Upper lobe of left lung (tissue), 6 donors: ENCODE measurements at regions not wholly inside any gene's neighbourhood (a gene's known extent, or its start where the extent isn't known, plus 50 kb on each side); places are given as distances from the start of the nearest gene placed in this dataset.

Source experiments
- ATAC-seq, 2 donors: fragments of 200-7000 bp; cut with Tn5 transposase; one replicate each; pipeline ENCODE4 v1.9.1; 2022; ENCODE audit warnings: mild to moderate bottlenecking in 2 of 2, moderate library complexity in 2 of 2; ENCODE audit not compliant: low FRiP score in 2 of 2
- DNase-seq, 2 donors: peaks; one replicate each; pipeline ENCODE4 v3.0.0-alpha.2; 2019 to 2020
- H3K27ac ChIP-seq, 4 donors: fragments of 200-600 bp; sonication (generic); one replicate each; pipeline ENCODE4 v1.5.1; 2016 to 2019
- H3K27me3 ChIP-seq, 4 donors: fragments of 200-600 bp; sonication (generic); one replicate each; pipeline ENCODE4 v1.5.1; 2017 to 2019
- H3K36me3 ChIP-seq, 4 donors: fragments of 200-600 bp; sonication (generic); one replicate each; pipeline ENCODE4 v1.5.1; 2016 to 2019
- H3K4me1 ChIP-seq, 4 donors: fragments of 200-600 bp; sonication (generic); one replicate each; pipeline ENCODE4 v1.5.1; 2018 to 2019
- H3K4me3 ChIP-seq, 4 donors: fragments of 200-600 bp; sonication (generic); one replicate each; pipeline ENCODE4 v1.5.1; 2017 to 2019; ENCODE audit warnings: mild to moderate bottlenecking in 2 of 4, moderate library complexity in 1 of 4
- H3K9me3 ChIP-seq, 4 donors: fragments of 200-600 bp; sonication (generic); one replicate each; pipeline ENCODE4 v1.5.1; 2018 to 2019
- EP300 ChIP-seq, 4 donors: sonication (generic); formaldehyde crosslinking; IDR thresholded peaks; one replicate each; pipeline ENCODE4 v1.5.1; 2017; ENCODE audit warnings: antibody characterized with exemption in 4 of 4, control low read depth in 2 of 4
- POLR2A ChIP-seq, 4 donors: fragments of 450-650 bp; IDR thresholded peaks; one replicate each; pipeline ENCODE4 v1.5.1; 2016 to 2017; ENCODE audit warnings: antibody characterized with exemption in 4 of 4, mild to moderate bottlenecking in 2 of 4
- POLR2AphosphoS5 ChIP-seq, 2 donors: sonication (generic); formaldehyde crosslinking; IDR thresholded peaks; one replicate each; pipeline ENCODE4 v1.5.1; 2017; ENCODE audit warnings: antibody characterized with exemption in 2 of 2
- WGBS, 2 donors: methylation state at CpG; one replicate each; pipeline ENCODE4 v1.1.5; 2017 to 2018; 5-methylcytosine and 5-hydroxymethylcytosine counted together
- TF ChIP-seq, protein P1 (sequence below), 6 experiments: fragments of 450-650 bp in 4 of 6; fragments of 200-600 bp in 2 of 6; sonication (generic) in 2 of 6; IDR thresholded peaks; one replicate each; pipeline ENCODE4 v1.5.1; 2016 to 2019; ENCODE audit warnings: antibody characterized with exemption in 6 of 6
- donor health status: DM: no; HTN: no; CAD: no; lungs with moderate emphysema.
- donor health status: DM: no; HTN: yes; CAD: no; lungs with severe emphysema.

DNA sequence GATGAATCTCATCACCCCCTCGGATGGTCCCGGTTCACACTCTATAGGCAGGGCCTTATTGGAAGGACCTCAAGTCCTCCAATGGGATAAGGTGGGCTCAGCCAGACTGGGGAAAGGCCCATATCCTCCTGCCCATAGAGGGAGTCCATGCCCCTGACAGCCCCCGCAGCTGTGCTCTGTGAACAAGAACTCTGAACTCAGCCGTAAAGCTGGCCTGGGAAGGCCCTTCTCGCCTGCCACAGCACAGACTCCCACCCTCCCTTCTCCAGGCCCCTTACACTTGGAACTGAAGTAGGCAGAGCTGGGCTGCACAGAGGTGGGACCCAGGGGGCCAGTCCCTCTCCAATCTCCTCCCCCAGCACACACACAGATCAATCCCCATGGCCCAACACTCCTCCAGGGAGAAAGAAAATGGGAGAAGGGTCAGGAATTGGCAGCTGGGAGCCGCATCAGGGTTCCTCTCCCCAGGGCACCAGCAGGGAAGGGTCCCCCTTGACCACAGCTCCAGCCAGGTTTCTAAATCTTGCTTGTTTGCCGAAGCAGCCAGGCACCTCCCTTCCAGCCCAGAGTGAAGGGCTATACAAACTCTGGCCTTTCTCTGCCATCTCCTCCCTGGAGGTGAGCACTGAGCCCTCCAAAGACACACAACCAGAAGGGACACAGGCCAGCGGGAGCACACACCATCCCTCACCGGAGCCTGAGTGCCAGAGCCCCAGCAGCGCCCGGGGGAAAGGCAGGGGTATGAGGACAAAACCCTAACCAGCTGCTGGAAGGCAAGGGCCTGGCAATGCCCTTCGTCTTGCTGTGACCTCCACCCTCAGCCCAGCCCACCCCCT, 454.1 kb downstream of the SOX9 start:
- Histone ChIP-seq H3K27me3 (no peaks in the 10 kb centered on the region), H3K4me1 (no peaks in the 10 kb centered on the region), H3K27ac (no peak overlapping the region), H3K9me3 (no peaks in the 10 kb centered on the region), H3K4me3 (no peak overlapping the region), H3K36me3 (no peaks in the 10 kb centered on the region)
- no peak for TF ChIP-seq POLR2A (IDR thresholded peaks at IDR 0.05)
- TF ChIP-seq, protein P1, sequence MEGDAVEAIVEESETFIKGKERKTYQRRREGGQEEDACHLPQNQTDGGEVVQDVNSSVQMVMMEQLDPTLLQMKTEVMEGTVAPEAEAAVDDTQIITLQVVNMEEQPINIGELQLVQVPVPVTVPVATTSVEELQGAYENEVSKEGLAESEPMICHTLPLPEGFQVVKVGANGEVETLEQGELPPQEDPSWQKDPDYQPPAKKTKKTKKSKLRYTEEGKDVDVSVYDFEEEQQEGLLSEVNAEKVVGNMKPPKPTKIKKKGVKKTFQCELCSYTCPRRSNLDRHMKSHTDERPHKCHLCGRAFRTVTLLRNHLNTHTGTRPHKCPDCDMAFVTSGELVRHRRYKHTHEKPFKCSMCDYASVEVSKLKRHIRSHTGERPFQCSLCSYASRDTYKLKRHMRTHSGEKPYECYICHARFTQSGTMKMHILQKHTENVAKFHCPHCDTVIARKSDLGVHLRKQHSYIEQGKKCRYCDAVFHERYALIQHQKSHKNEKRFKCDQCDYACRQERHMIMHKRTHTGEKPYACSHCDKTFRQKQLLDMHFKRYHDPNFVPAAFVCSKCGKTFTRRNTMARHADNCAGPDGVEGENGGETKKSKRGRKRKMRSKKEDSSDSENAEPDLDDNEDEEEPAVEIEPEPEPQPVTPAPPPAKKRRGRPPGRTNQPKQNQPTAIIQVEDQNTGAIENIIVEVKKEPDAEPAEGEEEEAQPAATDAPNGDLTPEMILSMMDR (IDR thresholded peaks at IDR 0.05): no peak
- TF ChIP-seq POLR2AphosphoS5 (IDR thresholded peaks at IDR 0.05): no peak
- no peak for TF ChIP-seq EP300 (IDR thresholded peaks at IDR 0.05)
- ATAC-seq (no peak), DNase-seq (peak in 1 of 2 donors; percentile 41)
- WGBS, 2 donors: 67 to 83% methylated on average over 5 to 12 of the region's 12 CpGs

- no peaks in the 10 kb centered on the region for H3K27me3 ChIP-seq
- TF ChIP-seq, protein P1 (IDR thresholded peaks at IDR 0.05): no peak
- TF ChIP-seq EP300 (IDR thresholded peaks at IDR 0.05) (no peak), POLR2AphosphoS5 (IDR thresholded peaks at IDR 0.05) (no peak), POLR2A (IDR thresholded peaks at IDR 0.05) (no peak)
- DNase-seq (no peak), ATAC-seq (no peak)
- no peaks in the 10 kb centered on the region for H3K4me1 ChIP-seq
- 75 to 76% methylated on average over 7 to 8 of the region's 8 CpGs for WGBS, 2 donors
- H3K9me3 ChIP-seq: no peaks in the 10 kb centered on the region
- no peak overlapping the region for H3K27ac ChIP-seq
- H3K4me3 ChIP-seq: no peak overlapping the region
- H3K36me3 ChIP-seq: no peaks in the 10 kb centered on the region
Measured at GRCh38 chr17:72575542-72576233, 454.9 kb downstream of the SOX9 start.

DNA sequence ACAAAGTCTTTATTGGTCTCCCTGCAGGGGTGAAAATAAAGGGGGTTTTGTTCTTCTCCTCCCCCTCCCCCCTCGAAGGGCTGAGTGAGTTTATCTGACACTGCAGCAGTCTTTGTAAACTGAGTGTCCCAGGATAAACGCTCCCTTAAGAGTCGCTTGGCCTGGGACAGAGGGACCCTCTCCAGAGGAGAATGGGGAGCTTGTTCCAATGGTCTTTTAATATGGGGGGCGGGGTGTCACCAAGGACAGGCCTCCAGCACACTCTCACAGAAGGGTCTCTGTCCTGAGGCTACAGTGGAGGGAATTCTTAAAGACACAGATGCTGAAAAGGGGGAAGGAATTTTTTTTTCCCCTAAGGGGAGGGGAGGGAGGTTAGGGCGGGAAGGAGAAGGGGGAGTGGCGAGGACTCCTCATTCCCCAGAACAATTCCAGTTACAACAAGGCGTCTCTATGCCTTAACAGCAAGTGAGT, 455.5 kb downstream of the SOX9 start:
- DNase-seq (no peak), ATAC-seq (no peak)
- H3K4me3 ChIP-seq: no peak overlapping the region
- peaks cover 0 to 4% (median 0%) of the 10 kb centered on the region in 4 donors for H3K4me1 ChIP-seq
- 45 to 49% methylated on average over 6 to 7 of the region's 7 CpGs for WGBS, 2 donors
- no peak overlapping the region for H3K27ac ChIP-seq
- H3K9me3 ChIP-seq: no peaks in the 10 kb centered on the region
- no peaks in the 10 kb centered on the region for H3K36me3 ChIP-seq
- no peak for TF ChIP-seq EP300 (IDR thresholded peaks at IDR 0.05)
- no peak for TF ChIP-seq POLR2A (IDR thresholded peaks at IDR 0.05)
- TF ChIP-seq POLR2AphosphoS5 (IDR thresholded peaks at IDR 0.05): no peak
- TF ChIP-seq, protein P1 (IDR thresholded peaks at IDR 0.05): no peak
- H3K27me3 ChIP-seq: no peaks in the 10 kb centered on the region

DNA sequence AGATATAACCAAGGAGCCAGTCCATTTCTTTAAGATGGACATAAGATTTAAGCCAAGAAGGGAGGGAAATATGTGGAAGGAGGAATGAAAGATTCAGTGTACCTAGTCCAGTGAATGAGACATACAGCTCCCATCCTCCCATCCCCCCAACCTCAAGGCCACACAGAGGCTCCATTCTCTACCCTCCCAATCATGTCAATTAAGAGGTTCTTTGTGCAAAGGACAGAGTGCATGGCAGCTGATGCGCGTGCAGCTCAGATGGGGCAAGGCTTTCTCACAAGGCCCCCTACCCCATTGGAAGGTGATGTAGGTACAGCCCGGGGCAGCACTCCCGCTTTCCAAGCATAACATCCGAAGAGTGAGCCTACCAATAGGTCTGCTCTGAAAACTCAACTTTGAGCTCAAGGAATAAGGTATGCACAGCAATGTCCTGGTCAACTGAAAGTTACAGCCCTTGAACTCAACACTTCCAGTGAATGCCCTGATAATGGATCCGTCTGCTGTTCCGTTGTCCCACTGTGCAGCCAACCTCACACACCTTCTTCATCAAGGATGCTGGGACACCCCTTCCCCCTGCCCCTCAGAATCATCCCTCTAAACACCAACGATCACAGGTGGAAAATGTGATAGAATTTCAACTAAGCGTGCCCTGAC, 458.1 kb downstream of the SOX9 start:
- no peaks in the 10 kb centered on the region for H3K9me3 ChIP-seq
- no peak for DNase-seq
- peaks cover 0 to 4% (median 0%) of the 10 kb centered on the region in 4 donors for H3K4me1 ChIP-seq
- H3K27me3 ChIP-seq: no peaks in the 10 kb centered on the region
- no peaks in the 10 kb centered on the region for H3K36me3 ChIP-seq
- 89 to 95% methylated on average over 8 to 9 of the region's 9 CpGs for WGBS, 2 donors
- no peak for ATAC-seq
- H3K4me3 ChIP-seq: no peak overlapping the region
- H3K27ac ChIP-seq: no peak overlapping the region
- TF ChIP-seq, protein P1 (IDR thresholded peaks at IDR 0.05): no peak
- no peak for TF ChIP-seq EP300 (IDR thresholded peaks at IDR 0.05)
- TF ChIP-seq POLR2A (IDR thresholded peaks at IDR 0.05): no peak
- TF ChIP-seq POLR2AphosphoS5 (IDR thresholded peaks at IDR 0.05): no peak
